ENCODE measurements at regions not wholly inside any gene's neighbourhood (a gene's known extent, or its start where the extent isn't known, plus 50 kb on each side); places are given as distances from the start of the nearest gene placed in this dataset.

- TF ChIP-seq ZKSCAN3 (CRISPR knock-in tag; IDR thresholded peaks at IDR 0.05) (no peak), SIN3B (IDR thresholded peaks at IDR 0.05; ENCODE audit: low read depth) (no peak), SNIP1 (IDR thresholded peaks at IDR 0.05; ENCODE audit: low read depth) (no peak), ZC3H11A (IDR thresholded peaks at IDR 0.05; ENCODE audit: low read depth, low read length) (no peak)
These were observed 482.8 kb upstream of the NCAM2 start (continued) for GRCh38 chr21:20515446-20515845.

- H3K27ac ChIP-seq (ENCODE audit: extremely low read depth, low read depth, low read length) = no peak overlapping the region
- no peak overlapping the region for H3K9ac ChIP-seq (ENCODE audit: insufficient read depth in 1 of 2, low read depth in 2 of 2, low read length in 2 of 2)
- H3K9me1 ChIP-seq (ENCODE audit: control insufficient read depth, insufficient read depth, low read length) = no peaks in the 10 kb centered on the region
- no peak overlapping the region for H2AFZ ChIP-seq (ENCODE audit: low read depth, low read length)
- 18% methylated on average over 3 of the region's 3 CpGs for WGBS (ENCODE audit: insufficient coverage, low coverage, missing lambda C conversion rate)
- no TSS peak for BruUV-seq (replicated peaks)
- TF ChIP-seq IRF2 (CRISPR knock-in tag; IDR thresholded peaks at IDR 0.05) (no peak), C11orf30 (IDR thresholded peaks at IDR 0.05; ENCODE audit: low read depth) (0 out of 2 replicates have a peak, but pooled peaks have one; percentile 10), ZNF316 (IDR thresholded peaks at IDR 0.05) (peak; percentile 57), FUS (optimal IDR thresholded peaks at IDR 0.05; ENCODE audit: low read depth, low read length) (no peak), MAFG (tag; conservative IDR thresholded peaks at IDR 0.05) (0 out of 2 replicates have a peak, but pooled peaks have one; percentile 16)
- no peak for ATAC-seq
- intact Hi-C loops (cut with micrococcal nuclease) (no loop called here), in situ Hi-C loops (cut with MboI) (no loop called here)
- ChIA-PET POLR2A (no interaction called here), CTCF (ENCODE audit: low intra/inter-chr PET ratio) (no interaction called here)
- H4K20me1 ChIP-seq (replicated peaks; ENCODE audit: control insufficient read depth, insufficient read depth, low read length) = no peaks in the 10 kb centered on the region
- no peak for FAIRE-seq
- DNase-seq (ENCODE audit: extremely low read depth in 1 of 4, low spot score in 3 of 4) = no peak
- H3K27me3 ChIP-seq (ENCODE audit: control insufficient read depth in 2 of 2, insufficient read depth in 2 of 2, low read length in 2 of 2) = no peaks in the 10 kb centered on the region
- no peaks in the 10 kb centered on the region for H3K9me3 ChIP-seq (replicated peaks; ENCODE audit: control insufficient read depth, insufficient read depth, low read depth, low read length)
- no peaks in the 10 kb centered on the region for H3K4me1 ChIP-seq (replicated peaks in 1 of 2; ENCODE audit: control insufficient read depth in 2 of 2, insufficient read depth in 2 of 2, low read length in 2 of 2)
- no peaks in the 10 kb centered on the region for H3K36me3 ChIP-seq (ENCODE audit: control insufficient read depth, insufficient read depth, low read length)
- H3K79me2 ChIP-seq (ENCODE audit: control insufficient read depth, insufficient read depth, low read length) = no peaks in the 10 kb centered on the region
- no peak overlapping the region for H3K4me2 ChIP-seq (ENCODE audit: insufficient read depth, low read length)
- no peak overlapping the region for H3K4me3 ChIP-seq
These were observed 479.1 kb upstream of the NCAM2 start for GRCh38 chr21:20519076-20519475.

Data from K562 (cell line).